ENCODE measurements at regions not wholly inside any gene's neighbourhood (a gene's known extent, or its start where the extent isn't known, plus 50 kb on each side); places are given as distances from the start of the nearest gene placed in this dataset.
"Not testable (repeated sequence)": the region's sequence is repeated elsewhere in the genome, so short reads cannot be mapped to it uniquely, and the experiment has no call there.

- Mint-ChIP-seq H3K9me3 (ENCODE audit: low read depth) (peaks cover 4% of the 10 kb centered on the region), H3K27me3 (no peaks in the 10 kb centered on the region), H3K36me3 (ENCODE audit: insufficient read depth) (no peaks in the 10 kb centered on the region), H3K27ac (no peak overlapping the region), H3K4me3 (ENCODE audit: low read depth) (no peak overlapping the region), H3K4me1 (ENCODE audit: low read depth) (no peaks in the 10 kb centered on the region)
- no peak for DNase-seq (ENCODE audit: low spot score, unreplicated experiment)
- TF ChIP-seq CTCF (IDR thresholded peaks at IDR 0.05; ENCODE audit: unreplicated experiment), result no peak
Measured at GRCh38 chr1:81264976-81265375, 535.8 kb upstream of the ADGRL2 start.

GRCh38 chr1:81259625-81260411 is 540.9 kb upstream of the ADGRL2 start:
- Mint-ChIP-seq H3K9me3 (ENCODE audit: low read depth) (peaks cover 4% of the 10 kb centered on the region), H3K4me3 (ENCODE audit: low read depth) (no peak overlapping the region), H3K27ac (no peak overlapping the region)

GRCh38 chr1:81254560-81254959 is 546.2 kb upstream of the ADGRL2 start:
- peak; percentile 33 for TF ChIP-seq CTCF (IDR thresholded peaks at IDR 0.05; ENCODE audit: unreplicated experiment)
- no peaks in the 10 kb centered on the region for H3K27me3 Mint-ChIP-seq
- DNase-seq (ENCODE audit: low spot score, unreplicated experiment), result no peak
- H3K36me3 Mint-ChIP-seq (ENCODE audit: insufficient read depth), result no peaks in the 10 kb centered on the region
- H3K4me3 Mint-ChIP-seq (ENCODE audit: low read depth), result no peak overlapping the region
- H3K9me3 Mint-ChIP-seq (ENCODE audit: low read depth), result no peaks in the 10 kb centered on the region
- H3K4me1 Mint-ChIP-seq (ENCODE audit: low read depth), result no peaks in the 10 kb centered on the region
- H3K27ac Mint-ChIP-seq, result no peak overlapping the region

More at GRCh38 chr1:81259625-81260411, 540.9 kb upstream of the ADGRL2 start:
- H3K4me1 Mint-ChIP-seq (ENCODE audit: low read depth), result no peaks in the 10 kb centered on the region
- H3K36me3 Mint-ChIP-seq (ENCODE audit: insufficient read depth), result no peaks in the 10 kb centered on the region
- no peak for TF ChIP-seq CTCF (IDR thresholded peaks at IDR 0.05; ENCODE audit: unreplicated experiment)
- H3K27me3 Mint-ChIP-seq, result no peaks in the 10 kb centered on the region
- DNase-seq (ENCODE audit: low spot score, unreplicated experiment), result no peak

GRCh38 chr1:81254068-81254467 is 546.7 kb upstream of the ADGRL2 start:
- Mint-ChIP-seq H3K27me3 (peaks cover 4% of the 10 kb centered on the region), H3K36me3 (ENCODE audit: insufficient read depth) (no peaks in the 10 kb centered on the region), H3K9me3 (ENCODE audit: low read depth) (no peaks in the 10 kb centered on the region), H3K27ac (no peak overlapping the region), H3K4me1 (ENCODE audit: low read depth) (no peaks in the 10 kb centered on the region), H3K4me3 (ENCODE audit: low read depth) (no peak overlapping the region)
- TF ChIP-seq CTCF (IDR thresholded peaks at IDR 0.05; ENCODE audit: unreplicated experiment), result no peak
- no peak for DNase-seq (ENCODE audit: low spot score, unreplicated experiment)

GRCh38 chr1:81252471-81253151 is 548.1 kb upstream of the ADGRL2 start:
- Mint-ChIP-seq H3K36me3 (ENCODE audit: insufficient read depth) (no peaks in the 10 kb centered on the region), H3K9me3 (ENCODE audit: low read depth) (no peaks in the 10 kb centered on the region), H3K4me1 (ENCODE audit: low read depth) (no peaks in the 10 kb centered on the region), H3K27me3 (peaks cover 17% of the 10 kb centered on the region), H3K27ac (no peak overlapping the region), H3K4me3 (ENCODE audit: low read depth) (no peak overlapping the region)
- DNase-seq (ENCODE audit: low spot score, unreplicated experiment), result no peak
- TF ChIP-seq CTCF (IDR thresholded peaks at IDR 0.05; ENCODE audit: unreplicated experiment), result no peak

GRCh38 chr1:81250825-81251224 is 549.9 kb upstream of the ADGRL2 start:
- not testable (repeated sequence) for H3K9me3 Mint-ChIP-seq (ENCODE audit: low read depth); H3K4me3 Mint-ChIP-seq (ENCODE audit: low read depth); DNase-seq (ENCODE audit: low spot score, unreplicated experiment); H3K27ac Mint-ChIP-seq; H3K4me1 Mint-ChIP-seq (ENCODE audit: low read depth); H3K36me3 Mint-ChIP-seq (ENCODE audit: insufficient read depth)
- H3K27me3 Mint-ChIP-seq, result peaks cover 31% of the 10 kb centered on the region

- H3K9me3 Mint-ChIP-seq (ENCODE audit: low read depth); DNase-seq (ENCODE audit: low spot score, unreplicated experiment); H3K4me1 Mint-ChIP-seq (ENCODE audit: low read depth); H3K36me3 Mint-ChIP-seq (ENCODE audit: insufficient read depth); H3K4me3 Mint-ChIP-seq (ENCODE audit: low read depth): not testable (repeated sequence)
- H3K27me3 Mint-ChIP-seq, result peaks cover 34% of the 10 kb centered on the region
- H3K27ac Mint-ChIP-seq, result peak overlapping the region; percentile 66
Measured at GRCh38 chr1:81245084-81245715, 555.5 kb upstream of the ADGRL2 start.

GRCh38 chr1:81244612-81245011 is 556.1 kb upstream of the ADGRL2 start:
- H3K36me3 Mint-ChIP-seq (ENCODE audit: insufficient read depth); H3K4me3 Mint-ChIP-seq (ENCODE audit: low read depth); H3K4me1 Mint-ChIP-seq (ENCODE audit: low read depth); DNase-seq (ENCODE audit: low spot score, unreplicated experiment); H3K9me3 Mint-ChIP-seq (ENCODE audit: low read depth); H3K27ac Mint-ChIP-seq: not testable (repeated sequence)
- peaks cover 34% of the 10 kb centered on the region for H3K27me3 Mint-ChIP-seq
